ENCODE measurements at regions not wholly inside any gene's neighbourhood (a gene's known extent, or its start where the extent isn't known, plus 50 kb on each side); places are given as distances from the start of the nearest gene placed in this dataset.

GRCh38 chr12:115043079-115043478 lies 359.1 kb upstream of the TBX3 start:
- H3K4me3 ChIP-seq (ENCODE audit: extremely low read depth in 1 of 4, insufficient read depth in 2 of 4, low read depth in 3 of 4, low read length in 4 of 4): no peak overlapping the region
- no peak overlapping the region for H2BK20ac ChIP-seq (ENCODE audit: low read length)
- no peak for TF ChIP-seq FOSL1 (IDR thresholded peaks at IDR 0.05; ENCODE audit: insufficient read depth, low read depth, low read length)
- no peak overlapping the region for H4K5ac ChIP-seq (ENCODE audit: insufficient read length, low read depth, low read length)
- no peak overlapping the region for H3K18ac ChIP-seq (ENCODE audit: extremely low read depth, low read length)
- no peaks in the 10 kb centered on the region for H3K79me2 ChIP-seq (ENCODE audit: control insufficient read depth in 1 of 2, insufficient read depth in 2 of 2, low read length in 2 of 2)
- H3K27me3 ChIP-seq (replicated peaks in 1 of 4; ENCODE audit: control insufficient read depth in 3 of 4, extremely low read depth in 1 of 4, insufficient read depth in 3 of 4, low read length in 3 of 4): no peaks in the 10 kb centered on the region
- FAIRE-seq (no peak), DNase-seq (ENCODE audit: low read depth in 1 of 2, low spot score in 2 of 2) (no peak)
- 89% methylated on average over 4 of the region's 4 CpGs; no CpG with 5 or more reads in 1 of the 2 experiments for WGBS, 2 experiments (ENCODE audit: extremely low coverage in 1 of 2, insufficient coverage in 1 of 2, insufficient read length in 1 of 2, insufficient replicate concordance in 2 of 2, low coverage in 1 of 2, low lambda C conversion rate in 2 of 2, missing lambda C conversion rate in 1 of 2)
- no peak overlapping the region for H4K91ac ChIP-seq (replicated peaks; ENCODE audit: insufficient read length, low read length)
- H3K56ac ChIP-seq (replicated peaks; ENCODE audit: insufficient read length, low read depth, low read length): no peak overlapping the region
- no peaks in the 10 kb centered on the region for H4K20me1 ChIP-seq (replicated peaks in 1 of 2; ENCODE audit: control insufficient read depth in 1 of 2, insufficient read depth in 2 of 2, low read length in 2 of 2)
- no peak overlapping the region for H3K4ac ChIP-seq (replicated peaks; ENCODE audit: insufficient read length, low read depth, low read length)
- H4K8ac ChIP-seq (ENCODE audit: extremely low read depth, insufficient read depth, low read length): no peak overlapping the region
- no peak overlapping the region for H3K14ac ChIP-seq (ENCODE audit: insufficient read length)
- no peaks in the 10 kb centered on the region for H3K79me1 ChIP-seq (ENCODE audit: low read depth, low read length)
- H2AFZ ChIP-seq (ENCODE audit: low read length): no peak overlapping the region
- no peaks in the 10 kb centered on the region for H3K23me2 ChIP-seq (ENCODE audit: low read depth, low read length)
- no peak overlapping the region for H3K9ac ChIP-seq (replicated peaks in 1 of 4; ENCODE audit: extremely low read depth in 1 of 4, low read depth in 3 of 4, low read length in 3 of 4)
- no peaks in the 10 kb centered on the region for H3K36me3 ChIP-seq (ENCODE audit: control insufficient read depth in 2 of 4, insufficient read depth in 4 of 4, low read length in 3 of 4)
- no peak overlapping the region for H3K27ac ChIP-seq (ENCODE audit: low read depth, low read length)
- H3K4me2 ChIP-seq (ENCODE audit: insufficient read depth in 1 of 2, low read depth in 2 of 2, low read length in 2 of 2): no peak overlapping the region
- H3K4me1 ChIP-seq (replicated peaks in 1 of 4; ENCODE audit: control insufficient read depth in 3 of 4, insufficient read depth in 4 of 4, low read length in 3 of 4): no peaks in the 10 kb centered on the region
- no peak overlapping the region for H2BK15ac ChIP-seq (ENCODE audit: low read length)
- no peak overlapping the region for H2BK120ac ChIP-seq (replicated peaks; ENCODE audit: low read depth, low read length)
- H2BK12ac ChIP-seq (ENCODE audit: low read depth, low read length): no peak overlapping the region
- CTCF ChIA-PET (ENCODE audit: partially characterized antibody): interaction anchor here (0.6 kb wide), 1 partner anchor 15 kb away, joined by 3 read pairs; no protein-coding TSS in a partner anchor
- H2BK5ac ChIP-seq (ENCODE audit: low read depth, low read length): no peak overlapping the region
- H3K9me3 ChIP-seq (ENCODE audit: insufficient read depth in 2 of 2, low read depth in 1 of 2, low read length in 1 of 2): no peaks in the 10 kb centered on the region; a peak in 1 of 4 replicates
- no peak overlapping the region for H2AK5ac ChIP-seq (ENCODE audit: low read depth, low read length)
- no peak overlapping the region for H3K23ac ChIP-seq (ENCODE audit: insufficient read length)
- POLR2A ChIA-PET (ENCODE audit: partially characterized antibody): no interaction called here

Measured in H1 (cell line).